ENCODE measurements at regions not wholly inside any gene's neighbourhood (a gene's known extent, or its start where the extent isn't known, plus 50 kb on each side); places are given as distances from the start of the nearest gene placed in this dataset.
A peak's percentile ranks its signal among the peaks of the same experiment; 100 is the strongest.

- H3K36me3 ChIP-seq (ENCODE audit: insufficient read depth, low read length): no peaks in the 10 kb centered on the region
- H2AFZ ChIP-seq (ENCODE audit: low read length, unreplicated experiment): no peak overlapping the region
- no peak overlapping the region for H3K27ac ChIP-seq (ENCODE audit: low read depth, low read length)
- H3K4me3 ChIP-seq (ENCODE audit: low read depth, low read length): no peak overlapping the region
- no peaks in the 10 kb centered on the region for H3K79me2 ChIP-seq (ENCODE audit: control insufficient read depth, insufficient read depth, low read length, unreplicated experiment)
- H3K27me3 ChIP-seq (ENCODE audit: insufficient read depth, low read length): no peaks in the 10 kb centered on the region; the same call in 1 of the 2 replicates
- no peaks in the 10 kb centered on the region for H3K4me1 ChIP-seq (ENCODE audit: control insufficient read depth, insufficient read depth, low read length, unreplicated experiment)
Observed at GRCh38 chr6:148214667-148215066, 128.0 kb upstream of the SASH1 start.

- Histone ChIP-seq H3K27ac (ENCODE audit: low read depth, low read length) (no peak overlapping the region), H3K27me3 (ENCODE audit: insufficient read depth, low read length) (no peaks in the 10 kb centered on the region; the same call in 1 of the 2 replicates), H3K36me3 (ENCODE audit: insufficient read depth, low read length) (no peaks in the 10 kb centered on the region), H2AFZ (ENCODE audit: low read length, unreplicated experiment) (no peak overlapping the region), H3K79me2 (ENCODE audit: control insufficient read depth, insufficient read depth, low read length, unreplicated experiment) (no peaks in the 10 kb centered on the region), H3K4me3 (ENCODE audit: low read depth, low read length) (no peak overlapping the region), H3K4me1 (ENCODE audit: control insufficient read depth, insufficient read depth, low read length, unreplicated experiment) (no peaks in the 10 kb centered on the region)
Observed at GRCh38 chr6:148217051-148217450, 125.6 kb upstream of the SASH1 start.

- no peaks in the 10 kb centered on the region for H3K36me3 ChIP-seq (ENCODE audit: insufficient read depth, low read length)
- H3K27me3 ChIP-seq (ENCODE audit: insufficient read depth, low read length): no peaks in the 10 kb centered on the region; the same call in 1 of the 2 replicates
- H3K27ac ChIP-seq (ENCODE audit: low read depth, low read length): no peak overlapping the region
- H3K79me2 ChIP-seq (ENCODE audit: control insufficient read depth, insufficient read depth, low read length, unreplicated experiment): no peaks in the 10 kb centered on the region
- H3K4me1 ChIP-seq (ENCODE audit: control insufficient read depth, insufficient read depth, low read length, unreplicated experiment): peaks cover 6% of the 10 kb centered on the region
- no peak overlapping the region for H3K4me3 ChIP-seq (ENCODE audit: low read depth, low read length)
- H2AFZ ChIP-seq (ENCODE audit: low read length, unreplicated experiment): no peak overlapping the region
Observed at GRCh38 chr6:148217921-148218320, 124.7 kb upstream of the SASH1 start.

GRCh38 chr6:148218542-148219258, 123.9 kb upstream of the SASH1 start:
- Histone ChIP-seq H3K79me2 (ENCODE audit: control insufficient read depth, insufficient read depth, low read length, unreplicated experiment) (no peaks in the 10 kb centered on the region), H3K27ac (ENCODE audit: low read depth, low read length) (no peak overlapping the region), H3K27me3 (ENCODE audit: insufficient read depth, low read length) (no peaks in the 10 kb centered on the region), H3K4me3 (ENCODE audit: low read depth, low read length) (no peak overlapping the region), H3K36me3 (ENCODE audit: insufficient read depth, low read length) (no peaks in the 10 kb centered on the region), H2AFZ (ENCODE audit: low read length, unreplicated experiment) (no peak overlapping the region), H3K4me1 (ENCODE audit: control insufficient read depth, insufficient read depth, low read length, unreplicated experiment) (peaks cover 12% of the 10 kb centered on the region)

- no peak overlapping the region for H2AFZ ChIP-seq (ENCODE audit: low read length, unreplicated experiment)
- no peak overlapping the region for H3K27ac ChIP-seq (ENCODE audit: low read depth, low read length)
- peaks cover 12% of the 10 kb centered on the region for H3K4me1 ChIP-seq (ENCODE audit: control insufficient read depth, insufficient read depth, low read length, unreplicated experiment)
- H3K27me3 ChIP-seq (ENCODE audit: insufficient read depth, low read length): no peaks in the 10 kb centered on the region
- H3K4me3 ChIP-seq (ENCODE audit: low read depth, low read length): no peak overlapping the region
- no peaks in the 10 kb centered on the region for H3K79me2 ChIP-seq (ENCODE audit: control insufficient read depth, insufficient read depth, low read length, unreplicated experiment)
- no peaks in the 10 kb centered on the region for H3K36me3 ChIP-seq (ENCODE audit: insufficient read depth, low read length)
Observed at GRCh38 chr6:148221196-148221979, 121.2 kb upstream of the SASH1 start.

GRCh38 chr6:148222376-148222775, 120.3 kb upstream of the SASH1 start:
- Histone ChIP-seq H3K4me3 (ENCODE audit: low read depth, low read length) (no peak overlapping the region), H3K4me1 (ENCODE audit: control insufficient read depth, insufficient read depth, low read length, unreplicated experiment) (peaks cover 12% of the 10 kb centered on the region), H3K79me2 (ENCODE audit: control insufficient read depth, insufficient read depth, low read length, unreplicated experiment) (no peaks in the 10 kb centered on the region), H3K27me3 (ENCODE audit: insufficient read depth, low read length) (no peaks in the 10 kb centered on the region), H3K36me3 (ENCODE audit: insufficient read depth, low read length) (no peaks in the 10 kb centered on the region), H3K27ac (ENCODE audit: low read depth, low read length) (no peak overlapping the region), H2AFZ (ENCODE audit: low read length, unreplicated experiment) (no peak overlapping the region)

GRCh38 chr6:148222846-148223245, 119.8 kb upstream of the SASH1 start:
- Histone ChIP-seq H2AFZ (ENCODE audit: low read length, unreplicated experiment) (no peak overlapping the region), H3K4me3 (ENCODE audit: low read depth, low read length) (no peak overlapping the region), H3K36me3 (ENCODE audit: insufficient read depth, low read length) (no peaks in the 10 kb centered on the region), H3K79me2 (ENCODE audit: control insufficient read depth, insufficient read depth, low read length, unreplicated experiment) (no peaks in the 10 kb centered on the region), H3K4me1 (ENCODE audit: control insufficient read depth, insufficient read depth, low read length, unreplicated experiment) (peaks cover 12% of the 10 kb centered on the region), H3K27me3 (ENCODE audit: insufficient read depth, low read length) (no peaks in the 10 kb centered on the region), H3K27ac (ENCODE audit: low read depth, low read length) (peak overlapping the region; percentile 38; the same call in 1 of the 2 replicates)

- H3K4me3 ChIP-seq (ENCODE audit: low read depth, low read length): no peak overlapping the region
- peak overlapping the region; percentile 38 for H3K27ac ChIP-seq (ENCODE audit: low read depth, low read length)
- no peaks in the 10 kb centered on the region for H3K27me3 ChIP-seq (ENCODE audit: insufficient read depth, low read length)
- no peaks in the 10 kb centered on the region for H3K36me3 ChIP-seq (ENCODE audit: insufficient read depth, low read length)
- H3K4me1 ChIP-seq (ENCODE audit: control insufficient read depth, insufficient read depth, low read length, unreplicated experiment): peaks cover 12% of the 10 kb centered on the region
- no peak overlapping the region for H2AFZ ChIP-seq (ENCODE audit: low read length, unreplicated experiment)
- H3K79me2 ChIP-seq (ENCODE audit: control insufficient read depth, insufficient read depth, low read length, unreplicated experiment): no peaks in the 10 kb centered on the region
Observed at GRCh38 chr6:148223424-148223842, 119.2 kb upstream of the SASH1 start.

- no peak overlapping the region for H2AFZ ChIP-seq (ENCODE audit: low read length, unreplicated experiment)
- peaks cover 12% of the 10 kb centered on the region for H3K4me1 ChIP-seq (ENCODE audit: control insufficient read depth, insufficient read depth, low read length, unreplicated experiment)
- H3K79me2 ChIP-seq (ENCODE audit: control insufficient read depth, insufficient read depth, low read length, unreplicated experiment): no peaks in the 10 kb centered on the region
- no peaks in the 10 kb centered on the region for H3K36me3 ChIP-seq (ENCODE audit: insufficient read depth, low read length)
- H3K27ac ChIP-seq (ENCODE audit: low read depth, low read length): no peak overlapping the region
- no peaks in the 10 kb centered on the region for H3K27me3 ChIP-seq (ENCODE audit: insufficient read depth, low read length)
- no peak overlapping the region for H3K4me3 ChIP-seq (ENCODE audit: low read depth, low read length)
Observed at GRCh38 chr6:148225871-148226270, 116.8 kb upstream of the SASH1 start.

- Histone ChIP-seq H3K79me2 (ENCODE audit: control insufficient read depth, insufficient read depth, low read length, unreplicated experiment) (no peaks in the 10 kb centered on the region), H3K4me3 (ENCODE audit: low read depth, low read length) (no peak overlapping the region), H3K27me3 (ENCODE audit: insufficient read depth, low read length) (no peaks in the 10 kb centered on the region), H2AFZ (ENCODE audit: low read length, unreplicated experiment) (no peak overlapping the region), H3K36me3 (ENCODE audit: insufficient read depth, low read length) (no peaks in the 10 kb centered on the region), H3K27ac (ENCODE audit: low read depth, low read length) (no peak overlapping the region), H3K4me1 (ENCODE audit: control insufficient read depth, insufficient read depth, low read length, unreplicated experiment) (peaks cover 14% of the 10 kb centered on the region)
Observed at GRCh38 chr6:148226284-148226683, 116.4 kb upstream of the SASH1 start.

GRCh38 chr6:148231572-148231971, 111.1 kb upstream of the SASH1 start:
- peaks cover 11% of the 10 kb centered on the region for H3K4me1 ChIP-seq (ENCODE audit: control insufficient read depth, insufficient read depth, low read length, unreplicated experiment)
- no peak overlapping the region for H2AFZ ChIP-seq (ENCODE audit: low read length, unreplicated experiment)
- H3K27ac ChIP-seq (ENCODE audit: low read depth, low read length): peak overlapping the region; percentile 33
- no peak overlapping the region for H3K4me3 ChIP-seq (ENCODE audit: low read depth, low read length)
- H3K27me3 ChIP-seq (ENCODE audit: insufficient read depth, low read length): no peaks in the 10 kb centered on the region
- H3K79me2 ChIP-seq (ENCODE audit: control insufficient read depth, insufficient read depth, low read length, unreplicated experiment): no peaks in the 10 kb centered on the region
- no peaks in the 10 kb centered on the region for H3K36me3 ChIP-seq (ENCODE audit: insufficient read depth, low read length)

Measured in ACC112 (cell line).